ENCODE measurements at regions not wholly inside any gene's neighbourhood (a gene's known extent, or its start where the extent isn't known, plus 50 kb on each side); places are given as distances from the start of the nearest gene placed in this dataset.

DNA sequence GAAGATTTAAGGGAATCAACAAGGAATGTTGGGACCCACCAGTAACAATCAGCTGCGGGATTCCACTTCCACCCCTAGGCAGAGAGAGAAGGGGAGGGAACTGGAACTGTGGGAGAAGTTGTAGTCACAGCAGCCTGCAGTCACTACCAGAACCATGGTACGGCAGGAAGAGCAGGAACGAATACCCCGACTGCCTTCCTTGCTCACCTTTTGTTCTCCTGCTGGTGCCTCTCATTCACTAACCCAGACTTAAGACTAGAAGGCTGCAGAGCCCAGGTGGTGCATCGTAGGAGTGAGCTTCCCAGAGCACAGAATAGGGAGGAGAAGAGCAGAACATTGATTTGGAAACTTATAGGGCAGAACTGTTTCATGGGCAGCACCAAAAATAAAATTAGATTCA, 154.2 kb downstream of the DYRK2 start:
- Mint-ChIP-seq H3K4me3 (no peak overlapping the region), H3K27ac (no peak overlapping the region), H3K4me1 (peaks cover 6% of the 10 kb centered on the region), H3K9me3 (no peaks in the 10 kb centered on the region), H3K27me3 (ENCODE audit: low read depth) (peaks cover 3% of the 10 kb centered on the region), H3K36me3 (ENCODE audit: low read depth) (no peaks in the 10 kb centered on the region)
- TF ChIP-seq, protein P1, sequence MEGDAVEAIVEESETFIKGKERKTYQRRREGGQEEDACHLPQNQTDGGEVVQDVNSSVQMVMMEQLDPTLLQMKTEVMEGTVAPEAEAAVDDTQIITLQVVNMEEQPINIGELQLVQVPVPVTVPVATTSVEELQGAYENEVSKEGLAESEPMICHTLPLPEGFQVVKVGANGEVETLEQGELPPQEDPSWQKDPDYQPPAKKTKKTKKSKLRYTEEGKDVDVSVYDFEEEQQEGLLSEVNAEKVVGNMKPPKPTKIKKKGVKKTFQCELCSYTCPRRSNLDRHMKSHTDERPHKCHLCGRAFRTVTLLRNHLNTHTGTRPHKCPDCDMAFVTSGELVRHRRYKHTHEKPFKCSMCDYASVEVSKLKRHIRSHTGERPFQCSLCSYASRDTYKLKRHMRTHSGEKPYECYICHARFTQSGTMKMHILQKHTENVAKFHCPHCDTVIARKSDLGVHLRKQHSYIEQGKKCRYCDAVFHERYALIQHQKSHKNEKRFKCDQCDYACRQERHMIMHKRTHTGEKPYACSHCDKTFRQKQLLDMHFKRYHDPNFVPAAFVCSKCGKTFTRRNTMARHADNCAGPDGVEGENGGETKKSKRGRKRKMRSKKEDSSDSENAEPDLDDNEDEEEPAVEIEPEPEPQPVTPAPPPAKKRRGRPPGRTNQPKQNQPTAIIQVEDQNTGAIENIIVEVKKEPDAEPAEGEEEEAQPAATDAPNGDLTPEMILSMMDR (IDR thresholded peaks at IDR 0.05; ENCODE audit: unreplicated experiment in 3 of 3), result no peak

DNA sequence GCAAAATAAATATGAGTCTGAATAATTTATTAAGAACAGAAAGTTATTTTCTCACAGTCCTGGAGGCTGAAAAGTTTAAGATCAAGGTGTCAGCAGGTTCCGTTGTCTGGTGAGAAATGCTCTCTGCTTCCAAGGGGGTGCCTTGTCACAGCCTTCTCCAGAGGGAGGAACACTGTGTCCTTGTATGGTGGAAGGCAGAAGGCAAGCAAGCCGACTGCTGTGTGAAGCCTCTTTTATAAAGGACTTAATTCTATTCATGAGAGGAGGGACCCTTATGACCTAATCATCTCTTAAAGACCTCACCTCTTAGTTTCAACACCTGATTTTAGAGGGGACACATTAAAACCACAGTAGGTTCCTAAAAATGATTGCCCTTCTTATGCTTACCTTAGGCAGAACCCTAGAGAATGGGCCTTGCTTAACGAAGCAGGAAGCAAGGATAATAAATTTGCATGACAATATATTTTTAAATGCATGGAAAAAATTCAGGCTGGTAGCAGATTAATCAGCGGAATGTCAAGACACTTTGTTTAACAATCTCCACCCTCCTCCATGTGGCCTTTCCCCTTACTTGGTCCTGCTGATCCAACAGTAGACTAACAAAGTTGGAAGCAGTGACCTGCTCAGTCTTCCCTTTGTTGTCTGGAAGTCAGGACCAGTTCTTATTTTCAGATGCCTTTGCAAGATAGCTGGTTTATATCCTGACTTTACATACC, 154.9 kb downstream of the DYRK2 start:
- no peaks in the 10 kb centered on the region for H3K36me3 Mint-ChIP-seq (ENCODE audit: low read depth)
- TF ChIP-seq, protein P1 (IDR thresholded peaks at IDR 0.05; ENCODE audit: unreplicated experiment in 3 of 3), result no peak
- H3K9me3 Mint-ChIP-seq, result no peaks in the 10 kb centered on the region
- H3K4me3 Mint-ChIP-seq, result no peak overlapping the region
- peaks cover 3% of the 10 kb centered on the region for H3K27me3 Mint-ChIP-seq (ENCODE audit: low read depth)
- H3K4me1 Mint-ChIP-seq, result peaks cover 6% of the 10 kb centered on the region
- H3K27ac Mint-ChIP-seq, result no peak overlapping the region

DNA sequence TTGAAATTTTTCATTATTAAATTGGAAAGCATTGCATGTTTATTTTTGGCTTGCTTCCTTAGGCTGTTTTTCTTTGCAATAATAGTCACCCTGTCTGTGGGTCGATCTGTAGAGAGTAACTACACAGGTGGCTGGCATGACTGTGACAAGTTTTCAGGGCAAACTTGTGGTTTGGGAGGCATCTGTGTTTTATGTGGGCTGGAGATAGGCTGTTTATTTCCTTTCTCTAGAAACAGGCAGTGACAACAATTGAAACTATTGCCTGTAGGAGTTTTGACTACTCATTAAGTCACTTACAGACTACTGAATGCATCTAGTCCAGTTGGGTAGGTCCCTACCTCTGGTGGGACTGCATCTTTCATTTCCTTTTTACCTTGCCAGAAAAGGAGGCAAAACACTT, 155.6 kb downstream of the DYRK2 start:
- peaks cover 3% of the 10 kb centered on the region for H3K27me3 Mint-ChIP-seq (ENCODE audit: low read depth)
- no peak overlapping the region for H3K4me3 Mint-ChIP-seq
- peaks cover 7% of the 10 kb centered on the region for H3K4me1 Mint-ChIP-seq
- no peaks in the 10 kb centered on the region for H3K36me3 Mint-ChIP-seq (ENCODE audit: low read depth)
- H3K9me3 Mint-ChIP-seq, result no peaks in the 10 kb centered on the region
- no peak overlapping the region for H3K27ac Mint-ChIP-seq
- TF ChIP-seq, protein P1 (IDR thresholded peaks at IDR 0.05; ENCODE audit: unreplicated experiment in 3 of 3), result no peak

DNA sequence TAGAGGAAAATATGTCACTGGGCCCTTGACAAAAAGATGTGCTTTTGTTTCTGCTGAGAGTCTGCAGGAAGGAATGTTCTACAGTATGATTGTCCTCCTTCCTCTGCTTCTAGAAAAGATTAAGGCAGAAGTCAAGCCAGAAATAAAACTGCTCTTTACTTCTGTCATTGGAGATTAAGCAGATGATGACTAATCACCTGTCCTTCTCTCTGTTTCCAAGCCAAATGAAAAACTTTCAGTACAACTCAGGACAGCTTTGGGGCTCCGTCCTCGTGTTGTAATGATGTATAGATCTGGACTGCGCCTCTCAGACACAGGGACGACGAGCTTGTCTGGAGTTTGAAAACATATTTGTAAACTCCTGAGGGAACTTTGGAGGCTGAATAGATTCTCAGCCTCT, 159.3 kb downstream of the DYRK2 start:
- Mint-ChIP-seq H3K27me3 (ENCODE audit: low read depth) (no peaks in the 10 kb centered on the region), H3K9me3 (no peaks in the 10 kb centered on the region), H3K36me3 (ENCODE audit: low read depth) (no peaks in the 10 kb centered on the region), H3K4me3 (peak overlapping the region in 1 of 3 experiments; percentile 3), H3K4me1 (peaks cover 8% of the 10 kb centered on the region), H3K27ac (peak overlapping the region; percentile 6 to 81 (median 66))
- TF ChIP-seq, protein P1 (IDR thresholded peaks at IDR 0.05; ENCODE audit: unreplicated experiment in 3 of 3), result no peak

DNA sequence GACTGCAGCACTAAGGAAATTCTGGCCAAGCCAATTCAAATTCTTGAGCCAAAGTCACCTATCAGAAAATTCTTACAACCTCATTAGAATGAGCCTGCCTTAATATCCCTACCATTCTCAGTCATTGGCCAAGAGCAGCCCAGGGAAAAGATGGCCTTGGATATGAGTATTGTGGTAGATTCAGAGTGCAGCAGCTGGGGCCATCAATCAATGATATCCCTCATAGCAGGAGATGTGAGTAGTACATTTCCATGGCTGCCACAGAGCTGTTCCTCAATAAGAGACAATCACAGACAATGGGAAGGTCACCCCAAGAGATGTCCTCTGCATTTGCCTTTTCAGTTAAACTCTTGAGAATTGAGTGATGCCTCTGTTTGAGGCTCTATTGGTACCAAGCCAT, 161.6 kb downstream of the DYRK2 start:
- Mint-ChIP-seq H3K27ac (no peak overlapping the region), H3K4me3 (no peak overlapping the region), H3K9me3 (peaks cover 8% of the 10 kb centered on the region), H3K4me1 (peaks cover 8% of the 10 kb centered on the region), H3K36me3 (ENCODE audit: low read depth) (peaks cover 2% of the 10 kb centered on the region), H3K27me3 (ENCODE audit: low read depth) (peaks cover 3% of the 10 kb centered on the region)
- TF ChIP-seq, protein P1 (IDR thresholded peaks at IDR 0.05; ENCODE audit: unreplicated experiment in 3 of 3), result no peak
